Kidney tubule cell (primary cell): ENCODE measurements at regions not wholly inside any gene's neighbourhood (a gene's known extent, or its start where the extent isn't known, plus 50 kb on each side); places are given as distances from the start of the nearest gene placed in this dataset.
A peak's percentile ranks its signal among the peaks of the same experiment; 100 is the strongest.

Source experiments
- DNase-seq: peaks from one replicate; pipeline ENCODE4 v3.0.0-alpha.2; 2018; ENCODE audit warnings: low spot score

GRCh38 chr11:27770576-27770975 lies 70.3 kb upstream of the BDNF start:
- peak; percentile 96 for DNase-seq

GRCh38 chr11:27763736-27764135 lies 63.5 kb upstream of the BDNF start:
- DNase-seq: no peak

GRCh38 chr11:27761356-27761755 lies 61.1 kb upstream of the BDNF start:
- no peak for DNase-seq

GRCh38 chr11:27757953-27758352 lies 57.7 kb upstream of the BDNF start:
- DNase-seq: peak; percentile 8

GRCh38 chr11:27754035-27755017 lies 54.1 kb upstream of the BDNF start:
- DNase-seq: peak; percentile 94
